ENCODE measurements at regions not wholly inside any gene's neighbourhood (a gene's known extent, or its start where the extent isn't known, plus 50 kb on each side); places are given as distances from the start of the nearest gene placed in this dataset.

GRCh38 chr10:89153971-89154370 lies 53.1 kb downstream of the CH25H start:
- TF ChIP-seq CTCF (IDR thresholded peaks at IDR 0.05) (no peak), POLR2A (IDR thresholded peaks at IDR 0.05) (no peak)
